Ovary (tissue), 7 donors: ENCODE measurements at regions not wholly inside any gene's neighbourhood (a gene's known extent, or its start where the extent isn't known, plus 50 kb on each side); places are given as distances from the start of the nearest gene placed in this dataset.

Experiments
- DNase-seq, 5 donors: peaks; one replicate each; pipeline ENCODE4 v3.0.0-alpha.2; 2019 to 2020
- H3K27ac ChIP-seq, 2 donors: fragments of 200-600 bp; one replicate each; pipeline versions ENCODE4 v1.5.1 to v1.8.0; 2019 to 2022
- H3K27me3 ChIP-seq: fragments of 200-600 bp; one replicate; pipeline ENCODE4 v1.8.0; 2022
- H3K36me3 ChIP-seq: fragments of 200-600 bp; sonication (generic); one replicate; pipeline ENCODE4 v1.5.1; 2019
- H3K4me1 ChIP-seq: one replicate; pipeline ENCODE4 v1.8.1; 2013; ENCODE audit warnings: mild to moderate bottlenecking, moderate library complexity; ENCODE audit not compliant: insufficient read depth
- H3K4me3 ChIP-seq: fragments of 200-600 bp; sonication (generic); one replicate; pipeline ENCODE4 v1.5.1; 2017
- H3K9me3 ChIP-seq, 2 donors: fragments of 200-600 bp in 1 of 2; sonication (generic) in 1 of 2; one replicate each; pipeline versions ENCODE4 v1.5.1 to v1.8.1; 2013 to 2019; ENCODE audit warnings: mild to moderate bottlenecking in 1 of 2, moderate library complexity in 1 of 2
- CTCF ChIP-seq, 3 donors: fragments of 450-650 bp in 2 of 3; fragments of 200-600 bp in 1 of 3; IDR thresholded peaks; one replicate each; pipeline versions ENCODE4 v1.5.1 to v1.8.0; 2016 to 2022; ENCODE audit warnings: antibody characterized with exemption in 3 of 3, mild to moderate bottlenecking in 1 of 3
- EP300 ChIP-seq: sonication (generic); formaldehyde crosslinking; IDR thresholded peaks from one replicate; pipeline ENCODE4 v1.6.1; 2017; ENCODE audit warnings: antibody characterized with exemption
- POLR2A ChIP-seq: fragments of 450-650 bp; IDR thresholded peaks from one replicate; pipeline ENCODE4 v1.6.1; 2017; ENCODE audit warnings: antibody characterized with exemption, mild to moderate bottlenecking, moderate library complexity
- WGBS, 3 donors: extraction: QIAGEN DNeasy Blood & Tissue Kit in 1 of 3; methylation state at CpG; one replicate each; pipeline versions ENCODE4 v1.1.5 to v1.1.7; 2013 to 2017; 5-methylcytosine and 5-hydroxymethylcytosine counted together
- intact Hi-C, 4 donors: fragments of 100-400 bp; cut with DNase I; formaldehyde crosslinking; loops; one replicate each; pipeline versions ENCODE4 v1.11.0 to v1.15.1; 2022 to 2023
- donor health status: DM: no; HTN: no; CAD: no; lungs with moderate emphysema.
- donor health status: DM: no; HTN: no; CAD: no.
- donor health status: Bipolar disorder and iron deficiency.
- donor health status: DM: no; HTN: no; CAD: no.
- donor health status: DM: yes; HTN: yes; CAD: no.

GRCh38 chr2:5751873-5752482, 59.8 kb downstream of the SOX11 start:
- no peak overlapping the region for H3K4me3 ChIP-seq
- H3K27ac ChIP-seq: no peak overlapping the region
- H3K4me1 ChIP-seq: no peaks in the 10 kb centered on the region
- WGBS, 3 donors: 77 to 85% (median 81%) methylated on average over 5 of the region's 5 CpGs
- H3K36me3 ChIP-seq: no peaks in the 10 kb centered on the region
- no peak for DNase-seq
- H3K27me3 ChIP-seq: no peaks in the 10 kb centered on the region
- intact Hi-C loops: no loop called here
- TF ChIP-seq CTCF (IDR thresholded peaks at IDR 0.05): no peak
- TF ChIP-seq EP300: no peak
- no peak for TF ChIP-seq POLR2A
- H3K9me3 ChIP-seq: no peaks in the 10 kb centered on the region

- H3K4me1 ChIP-seq: no peaks in the 10 kb centered on the region
- DNase-seq: no peak
- WGBS, 3 donors: 38 to 46% (median 45%) methylated on average over 15 of the region's 15 CpGs
- intact Hi-C loops: no loop called here
- no peaks in the 10 kb centered on the region for H3K27me3 ChIP-seq
- H3K27ac ChIP-seq: no peak overlapping the region
- H3K4me3 ChIP-seq: no peak overlapping the region
- H3K9me3 ChIP-seq: no peaks in the 10 kb centered on the region
- no peaks in the 10 kb centered on the region for H3K36me3 ChIP-seq
- TF ChIP-seq EP300: no peak
- no peak for TF ChIP-seq POLR2A
- no peak for TF ChIP-seq CTCF (IDR thresholded peaks at IDR 0.05)
Measured at GRCh38 chr2:5756272-5756671, 64.1 kb downstream of the SOX11 start.

- no peak overlapping the region for H3K27ac ChIP-seq
- H3K9me3 ChIP-seq: no peaks in the 10 kb centered on the region
- H3K27me3 ChIP-seq: no peaks in the 10 kb centered on the region
- 81 to 93% (median 82%) methylated on average over 5 of the region's 5 CpGs for WGBS, 3 donors
- H3K36me3 ChIP-seq: no peaks in the 10 kb centered on the region
- H3K4me3 ChIP-seq: no peak overlapping the region
- no peak for TF ChIP-seq EP300
- no peak for TF ChIP-seq POLR2A
- intact Hi-C loops: no loop called here
- no peaks in the 10 kb centered on the region for H3K4me1 ChIP-seq
- DNase-seq: no peak
Measured at GRCh38 chr2:5758346-5758745, 66.2 kb downstream of the SOX11 start.

GRCh38 chr2:5759949-5760348, 67.8 kb downstream of the SOX11 start:
- 63 to 76% (median 75%) methylated on average over 3 of the region's 3 CpGs for WGBS, 3 donors
- intact Hi-C loops: no loop called here

More at GRCh38 chr2:5759949-5760348, 67.8 kb downstream of the SOX11 start:
- H3K9me3 ChIP-seq: no peaks in the 10 kb centered on the region
- H3K4me1 ChIP-seq: no peaks in the 10 kb centered on the region
- no peak for TF ChIP-seq POLR2A
- no peak for TF ChIP-seq CTCF (IDR thresholded peaks at IDR 0.05)
- TF ChIP-seq EP300: no peak
- no peak overlapping the region for H3K4me3 ChIP-seq
- H3K27ac ChIP-seq: no peak overlapping the region
- H3K36me3 ChIP-seq: no peaks in the 10 kb centered on the region
- DNase-seq: no peak
- no peaks in the 10 kb centered on the region for H3K27me3 ChIP-seq
